ENCODE measurements at regions not wholly inside any gene's neighbourhood (a gene's known extent, or its start where the extent isn't known, plus 50 kb on each side); places are given as distances from the start of the nearest gene placed in this dataset.

GRCh38 chr12:45553204-45553603 lies 176.3 kb upstream of the ARID2 start:
- DNase-seq: no peak

- DNase-seq: no peak
Observed at GRCh38 chr12:45557016-45557415, 172.5 kb upstream of the ARID2 start.

- DNase-seq: no peak
Observed at GRCh38 chr12:45558353-45558752, 171.2 kb upstream of the ARID2 start.

GRCh38 chr12:45559537-45559936 lies 170.0 kb upstream of the ARID2 start:
- no peak for DNase-seq

- no peak for DNase-seq
Observed at GRCh38 chr12:45560689-45561088, 168.8 kb upstream of the ARID2 start.

GRCh38 chr12:45561488-45561887 lies 168.0 kb upstream of the ARID2 start:
- DNase-seq: no peak

- DNase-seq: no peak
Observed at GRCh38 chr12:45565590-45565989, 163.9 kb upstream of the ARID2 start.

- DNase-seq: no peak
Observed at GRCh38 chr12:45566257-45566656, 163.2 kb upstream of the ARID2 start.

- no peak for DNase-seq
Observed at GRCh38 chr12:45568808-45569207, 160.7 kb upstream of the ARID2 start.

- no peak for DNase-seq
Observed at GRCh38 chr12:45570501-45570900, 159.0 kb upstream of the ARID2 start.

- DNase-seq: no peak
Observed at GRCh38 chr12:45572114-45572513, 157.4 kb upstream of the ARID2 start.

- no peak for DNase-seq
Observed at GRCh38 chr12:45575417-45575816, 154.1 kb upstream of the ARID2 start.

- no peak for DNase-seq
Observed at GRCh38 chr12:45575823-45576475, 153.6 kb upstream of the ARID2 start.

- no peak for DNase-seq
Observed at GRCh38 chr12:45577844-45578399, 151.6 kb upstream of the ARID2 start.

GRCh38 chr12:45580356-45580969 lies 149.0 kb upstream of the ARID2 start:
- DNase-seq: no peak

- no peak for DNase-seq
Observed at GRCh38 chr12:45581112-45581511, 148.4 kb upstream of the ARID2 start.

GRCh38 chr12:45582536-45582935 lies 147.0 kb upstream of the ARID2 start:
- DNase-seq: no peak

GRCh38 chr12:45582986-45583659 lies 146.4 kb upstream of the ARID2 start:
- no peak for DNase-seq

GRCh38 chr12:45584336-45584735 lies 145.2 kb upstream of the ARID2 start:
- DNase-seq: no peak

GRCh38 chr12:45585522-45586230 lies 143.8 kb upstream of the ARID2 start:
- DNase-seq: no peak

GRCh38 chr12:45586486-45586885 lies 143.0 kb upstream of the ARID2 start:
- DNase-seq: no peak

- no peak for DNase-seq
Observed at GRCh38 chr12:45587012-45587411, 142.5 kb upstream of the ARID2 start.

- DNase-seq: no peak
Observed at GRCh38 chr12:45587877-45588533, 141.5 kb upstream of the ARID2 start.
